SK-MEL-5 (cell line): ENCODE measurements at regions not wholly inside any gene's neighbourhood (a gene's known extent, or its start where the extent isn't known, plus 50 kb on each side); places are given as distances from the start of the nearest gene placed in this dataset.
"Not testable (repeated sequence)": the region's sequence is repeated elsewhere in the genome, so short reads cannot be mapped to it uniquely, and the experiment has no call there.

Experiments used
- DNase-seq: peaks from one replicate; pipeline ENCODE4 v3.0.0-alpha.2; 2016; ENCODE audit warnings: low read depth, low spot score
- in situ Hi-C: cut with HindIII; loops from 2 replicates; pipeline ENCODE4 v1.10.0; 2016; ENCODE audit warnings: low sequenced_read_pairs, high pct_unique_total_duplicates, low pct_unique_long_range_greater_than_20kb

DNA sequence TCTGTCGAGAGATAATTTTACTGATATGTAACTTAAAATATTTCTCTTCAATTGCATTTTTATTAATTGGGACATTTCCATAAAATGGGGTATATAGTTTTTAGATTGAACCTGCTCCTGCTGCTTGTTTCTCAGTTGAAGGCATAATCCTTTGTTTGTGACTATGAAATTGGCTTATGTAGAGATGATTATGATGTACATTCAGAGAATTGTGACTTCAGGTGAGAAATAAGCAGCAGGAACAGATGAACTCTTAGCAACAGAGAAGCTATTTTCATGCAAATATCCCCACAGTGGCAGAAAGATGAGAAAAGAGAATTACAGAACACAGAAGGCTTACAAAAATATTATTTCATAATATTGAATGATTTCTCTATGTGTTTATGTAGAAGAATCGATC lies 1499.5 kb upstream of the ADGRL3 start:
- no peak for DNase-seq
- in situ Hi-C loops: no loop called here

DNA sequence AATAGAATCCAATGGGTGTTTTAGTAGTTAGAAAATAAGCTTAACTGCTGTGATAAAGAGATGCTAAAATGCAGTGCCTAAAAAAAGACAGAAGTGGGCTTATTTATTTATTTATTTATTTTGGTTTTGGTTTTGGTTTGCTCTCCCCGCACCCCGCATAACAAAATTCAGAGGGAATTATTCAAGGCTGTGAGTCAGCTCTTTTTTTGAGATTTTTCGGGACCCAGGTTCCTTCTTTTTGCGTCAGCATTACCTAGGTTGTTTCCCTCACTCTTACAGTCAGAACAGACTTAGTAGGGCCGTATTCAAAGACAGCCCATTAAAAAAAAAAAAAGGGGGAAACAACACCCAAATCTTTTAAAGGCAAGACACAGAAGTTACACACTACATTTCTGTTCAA lies 1495.5 kb upstream of the ADGRL3 start:
- DNase-seq: no peak
- in situ Hi-C loops: no loop called here

DNA sequence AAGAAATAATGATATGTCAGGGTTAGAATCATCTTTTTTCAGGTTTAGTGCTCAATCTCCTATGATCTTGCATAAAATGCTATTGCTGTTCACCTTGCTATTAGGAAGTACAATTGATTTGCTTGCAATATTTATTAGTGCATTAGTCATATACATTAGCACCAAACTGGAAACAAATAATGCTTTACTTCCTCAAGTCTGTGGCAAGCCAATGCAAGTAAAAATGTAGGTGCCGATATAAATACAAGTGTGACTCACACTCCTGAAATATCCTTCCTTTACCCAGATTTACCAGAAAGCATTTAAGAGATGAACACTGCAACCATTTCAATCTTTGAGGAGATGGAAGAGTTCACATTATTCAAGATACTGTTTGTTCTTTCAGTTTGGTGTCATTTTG lies 1487.7 kb upstream of the ADGRL3 start:
- in situ Hi-C loops: no loop called here
- no peak for DNase-seq

DNA sequence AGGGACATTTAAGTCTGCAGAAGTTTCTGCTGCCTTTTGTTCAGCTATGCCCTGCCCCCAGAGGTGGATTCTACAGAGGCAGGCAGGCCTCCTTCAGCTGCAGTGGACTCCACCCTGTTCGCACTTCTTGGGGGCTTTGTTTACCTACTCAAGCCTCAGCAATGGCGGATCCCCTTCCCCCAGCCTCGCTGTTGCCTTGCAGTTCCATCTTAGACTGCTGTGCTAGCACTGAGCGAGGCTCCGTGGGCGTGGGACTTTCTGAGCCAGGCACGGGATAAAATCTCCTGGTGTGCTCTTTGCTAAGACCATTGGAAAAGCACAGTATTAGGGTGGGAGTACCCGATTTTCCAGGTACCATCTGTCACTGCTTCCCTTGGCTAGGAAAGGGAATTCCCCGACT lies 1475.8 kb upstream of the ADGRL3 start:
- in situ Hi-C loops: not testable (repeated sequence)

DNA sequence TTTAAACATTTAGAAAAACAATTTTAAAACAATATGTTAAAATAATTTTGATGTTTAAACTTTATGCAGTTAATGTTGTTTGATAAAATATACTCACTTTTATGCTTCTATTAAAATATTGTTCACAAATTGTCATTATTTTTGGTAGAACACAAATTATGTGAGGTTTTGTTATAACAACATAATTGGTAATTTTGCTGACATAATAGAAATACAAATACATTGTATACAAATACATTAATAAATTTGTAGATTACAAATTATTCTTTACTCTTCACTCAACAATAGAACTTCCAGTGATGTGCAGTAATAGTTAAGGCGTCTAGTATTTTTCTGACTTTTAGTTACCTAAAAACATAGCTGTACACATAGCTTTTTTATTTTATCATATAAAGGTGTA lies 1472.4 kb upstream of the ADGRL3 start:
- in situ Hi-C loops: no loop called here

More for the DNA sequence above, 1475.8 kb upstream of the ADGRL3 start:
- DNase-seq: not testable (repeated sequence)

DNA sequence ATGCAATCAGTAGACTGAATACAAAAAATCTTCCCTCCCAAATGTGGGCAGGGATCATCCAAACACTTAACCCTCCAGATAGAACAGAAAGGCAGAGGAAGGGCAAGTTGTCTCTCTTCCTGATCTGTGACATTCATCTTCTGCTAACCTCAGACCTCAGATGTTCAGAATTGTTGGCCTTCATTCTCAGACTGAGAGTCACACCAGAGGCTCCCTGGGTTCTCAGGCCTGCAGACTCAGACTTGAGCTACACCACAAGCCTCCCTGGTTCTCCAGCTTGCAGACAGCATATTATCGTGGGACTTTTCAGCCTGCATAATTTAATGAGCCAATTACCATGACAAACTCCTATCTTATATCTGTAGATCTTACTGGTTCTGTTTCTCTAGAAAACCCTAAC lies 1471.6 kb upstream of the ADGRL3 start:
- DNase-seq: no peak
- in situ Hi-C loops: no loop called here

More for the DNA sequence above, 1472.4 kb upstream of the ADGRL3 start:
- no peak for DNase-seq

DNA sequence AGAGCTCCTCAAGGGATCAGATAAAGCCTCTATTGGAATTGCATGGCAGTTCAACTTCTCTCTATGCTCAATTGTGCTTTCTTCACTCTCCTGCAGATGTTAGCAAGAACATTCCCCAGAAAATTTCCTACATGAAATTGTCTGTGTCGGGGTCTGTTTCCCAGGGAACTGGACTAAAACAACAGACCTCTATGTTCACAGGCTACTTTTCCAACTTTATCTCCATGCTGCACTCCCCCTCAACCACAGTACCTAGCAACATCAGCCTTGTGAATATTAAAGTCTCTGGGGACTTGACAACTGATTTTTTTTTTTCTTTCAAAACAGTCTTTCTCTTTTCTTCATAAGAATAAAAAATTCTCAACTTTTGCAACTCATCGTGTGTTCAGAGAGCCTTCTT lies 1470.8 kb upstream of the ADGRL3 start:
- no peak for DNase-seq
- in situ Hi-C loops: no loop called here

DNA sequence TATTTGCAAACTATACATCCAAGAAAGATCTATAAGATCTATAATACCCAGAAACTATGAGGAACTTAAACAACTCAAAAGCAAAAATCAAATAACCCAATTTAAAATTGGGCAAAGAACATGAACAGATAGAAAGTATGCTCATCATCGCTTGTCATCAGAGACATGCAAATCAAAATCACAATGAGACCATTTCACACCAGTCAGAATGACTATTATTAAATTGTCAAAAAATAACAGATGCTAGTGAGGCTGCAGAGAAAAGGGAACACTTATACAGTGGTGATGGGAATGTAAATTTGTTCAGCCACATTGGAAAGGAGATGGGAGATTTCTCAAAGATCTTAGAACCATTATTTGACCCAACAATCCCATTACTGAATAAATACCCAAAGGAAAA lies 1451.7 kb upstream of the ADGRL3 start:
- DNase-seq: no peak
- in situ Hi-C loops: no loop called here

DNA sequence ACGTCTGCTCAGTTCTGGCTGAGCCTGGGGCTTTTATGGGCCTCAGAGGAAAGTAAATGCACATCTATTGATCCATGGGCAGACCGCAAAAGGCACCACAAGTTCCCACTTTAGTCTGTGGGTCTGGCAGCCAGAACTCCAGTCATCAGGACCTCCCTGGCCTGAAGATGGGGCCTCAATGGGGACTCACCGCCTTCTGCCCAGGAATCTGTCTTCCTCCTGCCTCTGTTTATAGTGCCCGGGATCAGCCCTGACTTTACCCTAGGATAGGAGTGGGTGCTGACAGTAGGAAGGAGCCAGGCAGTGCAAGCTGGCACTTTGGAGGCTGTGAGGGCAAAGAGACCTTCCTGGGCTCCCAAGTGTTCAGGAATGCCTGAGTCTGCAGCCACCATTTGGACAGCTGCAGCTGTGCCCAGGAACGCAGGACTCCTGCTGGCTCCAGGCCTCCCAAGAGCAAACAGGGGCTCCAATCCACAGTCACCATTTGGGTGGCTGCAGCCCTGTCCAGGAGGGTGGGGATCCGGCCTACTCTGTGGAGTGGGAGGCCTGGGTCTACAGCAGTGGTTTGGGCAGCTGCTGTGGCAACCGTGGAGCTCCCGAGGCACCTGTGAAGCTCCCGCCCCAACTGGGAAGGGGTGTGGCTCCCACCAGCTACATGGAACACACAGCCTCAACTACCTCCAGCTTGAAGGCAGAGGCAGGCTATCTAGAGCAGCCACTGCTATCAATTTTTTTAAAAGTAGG lies 1440.9 kb upstream of the ADGRL3 start:
- in situ Hi-C loops: no loop called here
- DNase-seq: no peak

DNA sequence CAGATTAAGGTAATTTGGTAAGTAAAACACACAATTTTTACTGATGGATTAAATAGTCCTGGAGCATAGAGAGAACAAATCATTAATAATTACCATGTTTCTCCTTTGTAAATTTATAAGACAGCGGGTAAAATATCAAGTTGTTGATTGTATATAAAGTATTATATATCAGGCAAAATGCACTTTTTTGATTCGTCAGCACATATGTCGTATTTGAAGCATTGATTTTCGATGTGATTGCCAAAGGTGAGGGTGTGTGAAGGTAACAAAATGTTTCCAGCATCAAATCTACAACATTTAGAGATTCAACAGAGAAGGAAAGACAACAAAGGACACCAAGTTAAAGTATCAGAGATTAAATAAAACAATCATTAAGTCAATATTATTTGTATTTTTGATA lies 1437.8 kb upstream of the ADGRL3 start:
- DNase-seq: no peak
- in situ Hi-C loops: no loop called here

DNA sequence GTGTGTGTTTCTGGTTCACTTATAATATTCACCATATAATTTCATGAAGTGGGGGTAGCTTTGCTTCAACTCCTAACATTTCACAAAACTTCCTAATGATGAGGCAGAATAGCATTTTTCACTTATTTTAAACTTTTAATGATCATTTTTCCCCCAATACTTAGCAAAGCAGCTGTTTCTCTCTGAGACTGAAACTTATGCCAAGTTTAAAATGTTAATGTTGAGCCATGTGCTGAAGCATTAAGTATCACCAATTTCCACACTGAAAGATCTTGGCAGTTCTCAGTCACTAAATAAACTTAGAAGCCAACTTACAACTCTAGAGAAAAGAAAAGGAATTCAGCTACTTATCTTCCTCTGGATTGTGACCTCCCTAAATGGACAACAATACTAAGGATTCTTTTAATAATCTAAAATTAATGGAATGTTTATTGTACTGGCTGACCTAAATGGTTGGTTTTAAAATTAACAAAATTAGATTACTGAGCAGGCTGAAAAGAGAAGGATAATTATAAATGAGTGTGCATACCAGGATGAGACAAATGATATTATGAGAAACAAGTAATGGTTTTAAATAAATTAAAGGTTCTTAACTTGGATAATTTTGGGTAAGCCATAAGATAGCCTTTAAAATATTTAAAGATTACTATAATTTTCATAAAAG lies 1429.4 kb upstream of the ADGRL3 start:
- in situ Hi-C loops: no loop called here
- DNase-seq: no peak

DNA sequence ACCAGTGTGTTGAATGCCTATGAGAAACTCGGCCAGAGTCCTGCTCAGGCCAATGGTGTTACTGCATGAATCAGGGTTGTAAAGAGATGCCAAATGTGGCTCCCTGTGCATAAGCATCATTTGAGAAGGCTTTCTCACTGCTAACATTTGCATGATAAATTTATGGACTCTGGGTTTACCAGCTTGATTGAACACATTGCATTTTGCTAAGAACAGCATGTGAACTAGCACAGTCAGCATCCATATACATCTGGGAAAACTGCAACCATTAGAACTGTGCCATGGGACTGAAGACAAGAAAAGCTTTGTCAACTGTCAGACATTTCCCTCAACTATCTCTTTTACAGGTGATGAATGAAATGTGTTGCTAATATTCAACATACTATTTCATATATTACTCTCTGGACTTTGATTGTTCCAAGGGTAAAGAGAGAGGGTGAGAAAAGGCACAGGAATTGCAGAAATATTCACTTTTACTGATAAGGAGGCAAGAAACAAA lies 1427.4 kb upstream of the ADGRL3 start:
- DNase-seq: no peak
- in situ Hi-C loops: no loop called here

DNA sequence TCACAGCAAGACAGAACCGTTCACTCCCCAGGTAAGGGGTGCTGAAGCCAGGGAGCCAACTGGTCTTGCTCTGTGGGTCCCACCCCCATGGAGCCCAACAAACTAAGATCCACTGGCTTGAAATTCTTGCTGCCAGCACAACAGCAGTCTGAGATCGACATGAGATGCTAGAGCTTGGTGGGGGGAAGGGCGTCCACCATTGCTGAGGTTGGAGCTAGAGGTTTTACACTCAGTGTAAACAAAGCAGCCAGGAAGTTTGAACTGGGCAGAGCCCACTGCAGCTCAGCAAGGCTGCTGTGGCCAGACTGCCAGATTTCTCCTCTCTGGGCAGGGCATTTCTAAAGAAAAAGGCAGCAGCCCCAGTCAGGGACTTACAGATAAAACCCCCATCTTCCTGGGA lies 1419.9 kb upstream of the ADGRL3 start:
- in situ Hi-C loops, DNase-seq: not testable (repeated sequence)

DNA sequence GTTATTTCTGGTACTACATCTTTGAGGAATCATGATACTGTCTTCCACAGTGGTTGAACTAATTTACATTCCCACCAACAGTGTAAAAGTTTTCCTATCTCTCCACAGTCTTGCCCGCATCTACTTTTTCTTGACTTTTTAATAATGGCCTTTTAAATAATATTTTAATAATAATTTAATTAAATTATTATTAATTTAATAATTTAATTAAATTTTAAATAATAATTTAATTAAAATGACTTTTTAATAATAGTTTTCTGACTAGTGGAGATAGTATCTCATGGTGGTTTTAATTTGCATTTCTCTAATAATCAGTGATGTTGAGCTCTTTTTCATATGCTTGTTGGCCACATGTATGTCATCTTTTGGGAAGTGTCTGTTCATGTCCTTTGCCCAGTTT lies 1395.0 kb upstream of the ADGRL3 start:
- no peak for DNase-seq
- in situ Hi-C loops: no loop called here

DNA sequence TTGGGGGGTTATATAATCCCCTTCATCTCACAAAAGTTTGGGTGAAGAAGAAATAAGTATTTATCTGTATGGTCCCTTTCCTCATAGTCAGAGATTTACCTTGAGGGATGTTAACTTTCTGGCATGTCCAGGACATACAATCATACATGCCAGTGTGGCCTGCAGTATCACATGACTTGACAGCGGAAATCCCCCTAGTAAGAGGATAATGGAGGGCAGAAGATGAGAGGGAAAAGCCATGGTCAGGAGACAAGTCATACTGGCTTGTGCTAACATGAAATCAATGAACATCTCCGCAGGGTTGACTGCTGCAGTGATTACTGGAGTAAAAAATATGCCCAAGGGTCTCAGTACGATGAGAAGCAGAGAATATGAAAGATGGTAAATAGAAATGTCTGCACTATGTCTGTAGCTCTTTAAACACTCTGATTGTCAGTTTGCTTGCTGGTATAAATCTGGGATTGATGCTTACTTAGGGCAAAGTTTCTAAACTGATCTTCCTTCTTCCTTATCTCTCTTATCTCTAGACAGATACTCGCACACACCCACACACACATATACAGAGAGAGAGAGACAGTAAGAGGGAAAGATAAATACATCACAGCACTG lies 1385.6 kb upstream of the ADGRL3 start:
- in situ Hi-C loops: no loop called here
- no peak for DNase-seq

DNA sequence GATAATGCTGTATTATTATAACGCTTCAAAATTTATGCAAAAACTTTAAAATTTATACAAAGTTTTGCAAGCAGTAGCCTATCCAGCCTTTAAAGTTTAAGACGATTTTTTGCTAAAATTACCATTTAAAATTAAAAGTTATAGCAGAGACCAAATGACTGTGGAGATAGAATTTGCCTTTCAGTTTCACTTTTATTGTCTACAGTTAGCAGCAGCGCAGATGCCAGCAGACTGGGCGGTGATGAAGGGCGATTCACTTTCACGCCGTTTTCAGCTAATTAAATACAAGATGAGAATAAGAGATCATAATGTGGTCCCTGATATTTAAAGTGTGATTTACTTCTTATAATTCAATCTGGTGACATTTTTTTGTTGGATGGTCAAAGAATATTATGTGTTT lies 1381.5 kb upstream of the ADGRL3 start:
- peak; percentile 53 for DNase-seq
- in situ Hi-C loops: no loop called here

DNA sequence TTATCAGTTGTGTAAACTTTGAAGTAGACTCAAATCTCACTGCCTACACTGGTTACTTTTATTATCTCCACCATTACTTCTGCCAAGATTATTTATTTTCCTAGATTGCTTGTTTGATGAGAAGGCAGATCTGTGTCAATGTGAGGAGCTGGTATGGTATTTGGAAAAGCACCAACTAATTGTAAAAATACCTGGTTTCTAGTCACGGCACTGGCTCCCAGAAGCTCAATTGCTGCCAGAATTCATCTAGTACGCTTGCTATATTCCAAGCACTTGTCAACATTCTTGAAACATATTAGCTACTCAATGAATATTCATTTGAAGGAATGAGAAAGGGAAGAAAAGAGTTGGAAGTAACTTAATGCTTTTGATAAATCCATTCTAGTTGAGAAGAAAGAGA lies 1376.8 kb upstream of the ADGRL3 start:
- DNase-seq: no peak
- in situ Hi-C loops: no loop called here

DNA sequence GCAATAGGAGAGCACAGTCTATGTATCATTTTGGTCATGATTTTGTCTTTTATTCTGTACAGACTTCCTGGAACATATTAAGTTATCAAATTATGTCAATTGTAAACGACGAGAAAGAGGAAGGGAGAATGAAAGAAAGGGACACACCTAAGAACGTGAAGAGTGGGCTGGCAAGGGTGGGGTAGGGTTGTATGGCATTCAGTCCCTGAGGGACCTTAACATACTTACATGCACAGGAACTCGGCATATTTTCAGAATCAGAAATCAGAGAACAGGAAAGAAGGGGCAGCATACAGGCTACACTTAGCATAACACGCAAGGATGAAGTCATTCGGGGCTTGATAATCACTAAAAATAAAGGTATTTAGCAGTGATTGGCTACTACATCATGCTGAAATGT lies 1375.0 kb upstream of the ADGRL3 start:
- no peak for DNase-seq
- in situ Hi-C loops: no loop called here

DNA sequence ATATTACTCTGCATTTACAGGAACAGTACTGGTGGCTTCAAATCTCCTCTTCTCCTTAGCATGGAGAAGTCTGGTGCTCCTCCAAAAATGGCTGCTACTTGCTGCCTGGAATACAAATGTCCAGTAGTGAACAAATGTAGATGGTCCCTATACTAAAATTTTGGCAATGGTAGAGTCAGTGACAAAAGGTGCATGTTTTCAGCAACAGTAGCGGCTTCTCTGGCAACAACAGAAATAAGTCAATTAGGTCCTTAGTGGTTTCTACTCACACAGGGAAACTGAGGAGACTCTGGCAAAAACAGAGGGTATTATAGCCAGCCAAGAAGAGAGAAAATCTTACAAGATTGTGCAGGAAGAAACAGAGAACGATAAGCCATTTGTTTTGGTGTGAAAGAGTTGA lies 1368.4 kb upstream of the ADGRL3 start:
- no peak for DNase-seq
- in situ Hi-C loops: no loop called here
